Cardiac fibroblast (primary cell): ENCODE measurements at regions not wholly inside any gene's neighbourhood (a gene's known extent, or its start where the extent isn't known, plus 50 kb on each side); places are given as distances from the start of the nearest gene placed in this dataset.

Experiments
- DNase-seq, 2 donors: peaks; one replicate each; pipeline versions ENCODE4 v3.0.0 to v3.0.0-alpha.2; 2010; ENCODE audit warnings: low read depth in 2 of 2
- H3K4me3 ChIP-seq, 2 donors: replicated peaks in 1 of 2; 1 replicate in 1 of 2; 2 replicates in 1 of 2; pipeline ENCODE4 v1.5.1; 2011; ENCODE audit warnings: low read depth in 2 of 2, low read length in 2 of 2, mild to moderate bottlenecking in 2 of 2, moderate library complexity in 1 of 2
- TF ChIP-seq, protein P1 (sequence below): IDR thresholded peaks from one replicate; pipeline ENCODE4 v1.5.1; 2011; ENCODE audit warnings: low read depth, mild to moderate bottlenecking, low read length, inconsistent platforms

GRCh38 chr16:74033441-74033995 lies 263.1 kb upstream of the PSMD7 start:
- DNase-seq: no peak
- H3K4me3 ChIP-seq: no peak overlapping the region
- TF ChIP-seq, protein P1, sequence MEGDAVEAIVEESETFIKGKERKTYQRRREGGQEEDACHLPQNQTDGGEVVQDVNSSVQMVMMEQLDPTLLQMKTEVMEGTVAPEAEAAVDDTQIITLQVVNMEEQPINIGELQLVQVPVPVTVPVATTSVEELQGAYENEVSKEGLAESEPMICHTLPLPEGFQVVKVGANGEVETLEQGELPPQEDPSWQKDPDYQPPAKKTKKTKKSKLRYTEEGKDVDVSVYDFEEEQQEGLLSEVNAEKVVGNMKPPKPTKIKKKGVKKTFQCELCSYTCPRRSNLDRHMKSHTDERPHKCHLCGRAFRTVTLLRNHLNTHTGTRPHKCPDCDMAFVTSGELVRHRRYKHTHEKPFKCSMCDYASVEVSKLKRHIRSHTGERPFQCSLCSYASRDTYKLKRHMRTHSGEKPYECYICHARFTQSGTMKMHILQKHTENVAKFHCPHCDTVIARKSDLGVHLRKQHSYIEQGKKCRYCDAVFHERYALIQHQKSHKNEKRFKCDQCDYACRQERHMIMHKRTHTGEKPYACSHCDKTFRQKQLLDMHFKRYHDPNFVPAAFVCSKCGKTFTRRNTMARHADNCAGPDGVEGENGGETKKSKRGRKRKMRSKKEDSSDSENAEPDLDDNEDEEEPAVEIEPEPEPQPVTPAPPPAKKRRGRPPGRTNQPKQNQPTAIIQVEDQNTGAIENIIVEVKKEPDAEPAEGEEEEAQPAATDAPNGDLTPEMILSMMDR: no peak

DNA sequence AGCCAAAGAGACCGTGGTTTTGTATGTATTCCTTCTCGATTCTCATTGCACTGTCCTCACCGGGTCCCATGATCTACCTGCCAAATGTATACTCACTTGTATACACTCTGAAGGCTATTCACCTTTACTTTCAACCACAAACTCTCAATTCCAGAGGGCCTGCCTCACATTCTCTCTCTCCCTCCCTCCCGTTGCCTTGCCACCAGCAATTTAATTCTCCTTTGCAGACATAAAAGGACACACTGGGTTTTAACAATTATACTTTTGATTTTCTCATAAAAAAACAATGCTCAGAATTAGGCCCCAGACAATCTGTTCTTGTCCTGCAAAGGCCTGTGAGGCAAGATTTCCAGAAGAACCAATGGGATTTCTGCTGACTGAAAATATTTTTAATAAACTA lies 265.1 kb upstream of the PSMD7 start:
- no peak overlapping the region for H3K4me3 ChIP-seq
- TF ChIP-seq, protein P1: no peak
- no peak for DNase-seq

DNA sequence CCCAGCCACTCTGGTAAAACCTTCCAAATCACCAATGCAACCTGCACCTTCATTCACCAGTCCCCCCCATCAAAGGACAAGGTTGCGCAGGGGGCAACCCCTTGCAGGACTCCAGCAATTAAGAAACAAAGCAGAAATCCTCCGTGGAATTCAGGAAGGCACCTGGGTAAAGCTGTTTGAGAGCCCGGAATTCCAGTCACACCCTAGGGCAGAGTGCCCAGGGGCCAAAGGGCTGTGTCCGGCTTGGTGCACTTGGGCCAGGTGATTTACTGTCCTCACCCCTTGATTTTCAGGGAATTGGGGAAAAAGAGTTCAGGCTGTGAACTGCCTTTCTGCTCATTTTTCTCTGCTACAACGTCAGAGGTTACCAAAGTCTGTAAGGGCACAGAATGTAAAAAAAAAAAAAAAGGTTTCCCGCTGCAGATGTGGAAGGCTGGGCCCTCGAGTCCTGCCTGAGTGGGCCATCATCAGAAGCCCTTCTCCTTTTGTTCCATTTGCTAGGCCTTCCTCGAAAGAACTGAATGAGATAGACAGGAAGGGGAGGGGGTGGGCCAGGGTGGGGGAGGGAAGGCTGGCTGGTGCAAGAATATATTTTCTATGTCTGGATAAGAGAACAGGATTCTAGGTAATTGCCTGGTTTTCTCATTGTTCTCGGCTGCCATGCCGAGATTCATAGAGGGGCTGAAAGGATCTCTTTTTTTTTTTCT lies 266.5 kb upstream of the PSMD7 start:
- H3K4me3 ChIP-seq: no peak overlapping the region
- DNase-seq: no peak
- TF ChIP-seq, protein P1: no peak

- TF ChIP-seq, protein P1: no peak
Observed at GRCh38 chr16:74029115-74029792, 267.4 kb upstream of the PSMD7 start.

DNA sequence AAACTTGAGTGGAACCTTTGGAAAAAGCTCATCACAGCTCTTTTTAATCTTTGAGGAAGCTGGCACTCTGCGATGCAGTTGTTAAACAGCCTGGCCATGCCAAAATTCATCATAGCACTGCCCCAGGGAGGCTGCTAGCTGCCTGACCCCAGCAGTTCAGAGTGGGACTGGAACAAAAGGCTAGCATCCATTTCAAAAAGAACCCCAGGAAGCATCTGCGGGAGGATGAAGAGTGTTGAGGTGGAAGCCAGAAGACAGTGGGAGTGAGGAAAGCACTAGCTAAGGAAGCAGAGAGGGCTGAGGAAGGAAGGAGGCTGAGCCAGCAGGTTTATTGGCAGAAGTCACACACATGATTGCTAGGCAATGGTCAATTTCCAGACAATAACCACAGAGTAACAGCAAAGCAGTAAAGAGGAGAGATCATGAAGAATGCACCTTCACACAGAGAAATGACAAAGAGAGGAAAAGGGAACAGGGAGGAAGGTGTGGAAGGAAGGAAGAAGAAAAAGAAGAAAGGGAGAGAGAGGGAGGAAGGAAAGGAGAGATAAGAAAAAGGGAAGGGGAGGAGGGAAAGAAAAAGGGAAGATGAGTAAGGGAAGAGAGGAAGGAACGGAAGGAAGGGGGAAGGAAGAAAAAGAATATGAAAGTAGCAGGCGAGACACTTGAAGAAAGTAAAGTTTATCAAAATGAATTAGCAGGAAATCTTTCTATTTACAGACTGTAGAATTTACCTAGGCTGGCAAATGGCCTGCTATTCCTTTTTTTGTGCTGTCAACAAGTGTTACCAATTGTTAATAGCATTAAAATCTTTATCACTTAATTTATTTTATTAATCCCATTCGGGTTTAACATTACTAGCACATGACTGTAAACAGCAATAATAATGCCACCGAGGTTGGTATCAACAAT lies 270.0 kb upstream of the PSMD7 start:
- DNase-seq: no peak
- H3K4me3 ChIP-seq: no peak overlapping the region
- TF ChIP-seq, protein P1: no peak

More at GRCh38 chr16:74029115-74029792, 267.4 kb upstream of the PSMD7 start:
- H3K4me3 ChIP-seq: no peak overlapping the region
- no peak for DNase-seq

DNA sequence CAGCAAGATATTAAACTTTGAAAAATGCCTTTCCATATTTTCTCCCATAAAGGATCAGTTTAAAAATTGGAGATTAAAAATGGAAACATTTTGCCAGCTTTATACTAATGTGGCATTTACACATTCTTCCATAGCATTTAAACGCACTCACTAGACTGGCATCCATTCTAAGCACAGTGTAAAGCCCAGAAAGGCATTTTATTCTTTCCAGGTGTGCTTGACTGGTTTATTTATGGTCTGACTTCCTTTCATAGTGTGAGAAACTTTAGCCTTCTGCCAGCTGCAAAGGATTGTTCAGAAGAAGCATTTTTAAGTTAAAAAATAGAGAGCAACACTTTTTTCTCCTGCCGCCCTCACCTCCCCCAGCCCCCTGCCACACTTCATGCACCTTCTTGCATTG lies 271.7 kb upstream of the PSMD7 start:
- no peak overlapping the region for H3K4me3 ChIP-seq
- TF ChIP-seq, protein P1: no peak
- DNase-seq: no peak
